ENCODE measurements at regions not wholly inside any gene's neighbourhood (a gene's known extent, or its start where the extent isn't known, plus 50 kb on each side); places are given as distances from the start of the nearest gene placed in this dataset.

- DNase-seq: no peak
These were observed 113.1 kb upstream of the GPC1 start for GRCh38 chr2:240322231-240322955.

GRCh38 chr2:240322991-240323390 is 112.5 kb upstream of the GPC1 start:
- no peak for DNase-seq

- no peak for DNase-seq
These were observed 111.7 kb upstream of the GPC1 start for GRCh38 chr2:240323601-240324291.

- DNase-seq: no peak
These were observed 111.0 kb upstream of the GPC1 start for GRCh38 chr2:240324312-240325015.

GRCh38 chr2:240325016-240326007 is 110.2 kb upstream of the GPC1 start:
- no peak for DNase-seq

GRCh38 chr2:240326246-240326645 is 109.2 kb upstream of the GPC1 start:
- DNase-seq: no peak

- DNase-seq: no peak
These were observed 108.6 kb upstream of the GPC1 start for GRCh38 chr2:240326886-240327285.

- no peak for DNase-seq
These were observed 107.9 kb upstream of the GPC1 start for GRCh38 chr2:240327566-240327965.

- DNase-seq: no peak
These were observed 106.9 kb upstream of the GPC1 start for GRCh38 chr2:240328526-240328925.

GRCh38 chr2:240329116-240329665 is 106.3 kb upstream of the GPC1 start:
- DNase-seq: no peak

GRCh38 chr2:240329778-240330177 is 105.7 kb upstream of the GPC1 start:
- no peak for DNase-seq

GRCh38 chr2:240333985-240334384 is 101.5 kb upstream of the GPC1 start:
- DNase-seq: no peak

GRCh38 chr2:240335061-240335460 is 100.4 kb upstream of the GPC1 start:
- no peak for DNase-seq

- no peak for DNase-seq
These were observed 98.5 kb upstream of the GPC1 start for GRCh38 chr2:240336820-240337427.

GRCh38 chr2:240338274-240338673 is 97.2 kb upstream of the GPC1 start:
- no peak for DNase-seq

GRCh38 chr2:240339411-240340360 is 95.8 kb upstream of the GPC1 start:
- DNase-seq: no peak

GRCh38 chr2:240340361-240340761 is 95.1 kb upstream of the GPC1 start:
- no peak for DNase-seq

GRCh38 chr2:240341064-240341463 is 94.4 kb upstream of the GPC1 start:
- no peak for DNase-seq

GRCh38 chr2:240343548-240343947 is 91.9 kb upstream of the GPC1 start:
- no peak for DNase-seq

- DNase-seq: no peak
These were observed 90.6 kb upstream of the GPC1 start for GRCh38 chr2:240344904-240345303.
